ENCODE measurements at regions not wholly inside any gene's neighbourhood (a gene's known extent, or its start where the extent isn't known, plus 50 kb on each side); places are given as distances from the start of the nearest gene placed in this dataset.
"Not testable (repeated sequence)": the region's sequence is repeated elsewhere in the genome, so short reads cannot be mapped to it uniquely, and the experiment has no call there.

DNA sequence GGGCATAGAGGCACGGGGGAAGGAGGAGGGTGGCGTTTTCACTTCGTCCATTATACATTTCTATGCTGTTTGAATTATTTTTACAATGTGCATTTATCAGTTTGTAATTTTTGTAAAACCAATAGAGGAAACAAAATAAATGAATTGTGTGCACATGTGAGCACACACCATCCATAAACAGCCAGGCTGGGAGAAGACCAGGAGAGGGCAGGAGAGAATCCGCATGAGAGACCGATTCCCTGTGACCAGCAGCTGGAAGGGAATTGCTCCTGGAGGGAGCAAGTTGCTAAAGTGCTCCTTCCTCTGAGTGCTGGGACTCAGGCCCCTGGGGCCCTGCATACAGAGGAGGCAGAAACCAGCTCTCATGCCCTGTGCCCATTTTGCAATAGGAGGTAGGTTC, 126.0 kb downstream of the ABCC12 start:
- Histone ChIP-seq H3K9me3 (no peaks in the 10 kb centered on the region), H3K36me3 (no peaks in the 10 kb centered on the region), H3K27me3 (no peaks in the 10 kb centered on the region), H3K4me1 (no peaks in the 10 kb centered on the region), H3K4me3 (no peak overlapping the region), H3K27ac (no peak overlapping the region)
- 78 to 87% methylated on average over 5 of the region's 5 CpGs for WGBS, 2 donors
- ATAC-seq: no peak
- intact Hi-C loops (cut with DNase I): no loop called here
- TF ChIP-seq, protein P1, sequence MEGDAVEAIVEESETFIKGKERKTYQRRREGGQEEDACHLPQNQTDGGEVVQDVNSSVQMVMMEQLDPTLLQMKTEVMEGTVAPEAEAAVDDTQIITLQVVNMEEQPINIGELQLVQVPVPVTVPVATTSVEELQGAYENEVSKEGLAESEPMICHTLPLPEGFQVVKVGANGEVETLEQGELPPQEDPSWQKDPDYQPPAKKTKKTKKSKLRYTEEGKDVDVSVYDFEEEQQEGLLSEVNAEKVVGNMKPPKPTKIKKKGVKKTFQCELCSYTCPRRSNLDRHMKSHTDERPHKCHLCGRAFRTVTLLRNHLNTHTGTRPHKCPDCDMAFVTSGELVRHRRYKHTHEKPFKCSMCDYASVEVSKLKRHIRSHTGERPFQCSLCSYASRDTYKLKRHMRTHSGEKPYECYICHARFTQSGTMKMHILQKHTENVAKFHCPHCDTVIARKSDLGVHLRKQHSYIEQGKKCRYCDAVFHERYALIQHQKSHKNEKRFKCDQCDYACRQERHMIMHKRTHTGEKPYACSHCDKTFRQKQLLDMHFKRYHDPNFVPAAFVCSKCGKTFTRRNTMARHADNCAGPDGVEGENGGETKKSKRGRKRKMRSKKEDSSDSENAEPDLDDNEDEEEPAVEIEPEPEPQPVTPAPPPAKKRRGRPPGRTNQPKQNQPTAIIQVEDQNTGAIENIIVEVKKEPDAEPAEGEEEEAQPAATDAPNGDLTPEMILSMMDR (IDR thresholded peaks at IDR 0.05): no peak
- no peak for FAIRE-seq
- no peak for DNase-seq

DNA sequence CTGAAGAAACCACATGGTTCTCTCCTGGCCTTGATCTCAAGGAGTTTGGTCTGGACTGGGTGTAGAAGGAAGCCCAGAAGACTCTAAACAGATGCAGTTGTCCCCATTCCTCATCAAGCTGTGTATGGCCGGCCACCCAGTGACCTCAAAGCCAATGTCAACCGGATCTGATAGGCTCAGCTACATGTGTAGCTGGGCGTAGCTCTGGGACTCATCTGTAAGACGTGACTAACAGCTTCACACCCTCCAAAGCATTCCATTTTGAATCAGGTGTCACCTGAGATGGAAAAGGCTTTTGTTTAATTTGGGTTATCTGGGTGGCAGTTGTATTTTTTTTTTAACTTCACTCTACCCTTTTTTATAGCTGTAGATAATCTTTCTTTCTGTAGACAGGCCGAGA, 130.4 kb downstream of the ABCC12 start:
- ATAC-seq: no peak
- DNase-seq: no peak
- Histone ChIP-seq H3K4me3 (no peak overlapping the region), H3K4me1 (no peaks in the 10 kb centered on the region), H3K36me3 (no peaks in the 10 kb centered on the region), H3K27me3 (no peaks in the 10 kb centered on the region), H3K9me3 (no peaks in the 10 kb centered on the region), H3K27ac (no peak overlapping the region)
- WGBS, 2 donors: 65 to 68% methylated on average over 5 of the region's 5 CpGs
- TF ChIP-seq, protein P1 (IDR thresholded peaks at IDR 0.05): no peak
- FAIRE-seq: no peak
- intact Hi-C loops (cut with DNase I): no loop called here

DNA sequence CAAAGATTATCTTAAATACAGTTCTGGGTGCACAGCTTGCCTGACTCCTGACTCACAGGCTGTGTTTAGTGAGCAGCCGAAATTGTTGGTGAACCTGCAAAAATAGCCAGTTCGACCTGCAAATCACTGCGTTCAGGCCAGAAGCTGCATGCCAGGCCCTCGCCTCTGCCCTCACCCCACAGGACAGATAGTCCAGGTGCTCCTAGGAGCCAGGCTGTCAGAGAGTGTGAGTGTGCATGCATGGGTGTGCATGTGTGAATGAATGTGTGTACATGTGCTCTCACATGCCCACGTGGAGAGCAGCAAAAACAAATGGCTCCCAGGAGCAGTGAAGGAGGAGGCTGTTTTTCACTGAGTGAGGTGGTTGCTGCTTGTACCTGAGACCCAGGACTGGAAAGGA, 131.8 kb downstream of the ABCC12 start:
- Histone ChIP-seq H3K27ac (no peak overlapping the region), H3K9me3 (no peaks in the 10 kb centered on the region), H3K36me3 (no peaks in the 10 kb centered on the region), H3K27me3 (no peaks in the 10 kb centered on the region), H3K4me3 (no peak overlapping the region), H3K4me1 (no peaks in the 10 kb centered on the region)
- TF ChIP-seq, protein P1 (IDR thresholded peaks at IDR 0.05): no peak
- DNase-seq (no peak), FAIRE-seq (no peak), ATAC-seq (no peak)
- intact Hi-C loops (cut with DNase I): no loop called here
- whole genome bisulfite sequencing, 2 donors: 50 to 59% methylated on average over 5 of the region's 5 CpGs

DNA sequence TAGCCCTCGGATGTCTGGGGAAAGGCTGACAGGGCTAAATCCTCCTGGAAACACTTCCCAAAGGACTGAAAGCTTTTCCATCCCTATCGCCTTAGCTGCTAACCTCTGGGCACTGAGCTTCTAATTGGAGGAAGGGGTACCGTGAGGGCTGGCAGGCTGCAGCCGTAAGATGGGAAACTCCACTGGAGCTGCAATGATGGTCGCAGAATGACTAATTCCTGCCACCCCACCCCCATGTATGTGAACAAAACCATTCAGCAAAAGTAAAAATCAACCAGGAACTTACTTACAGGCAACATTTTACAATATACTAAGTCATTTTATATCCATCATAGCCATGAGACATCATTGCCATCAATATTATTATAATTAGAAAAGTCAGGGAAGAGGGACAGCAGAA, 133.3 kb downstream of the ABCC12 start:
- WGBS, 2 donors: 70 to 72% methylated on average over 5 of the region's 5 CpGs
- no peaks in the 10 kb centered on the region for H3K36me3 ChIP-seq
- H3K4me1 ChIP-seq: no peaks in the 10 kb centered on the region
- H3K27me3 ChIP-seq: no peaks in the 10 kb centered on the region
- no peak overlapping the region for H3K4me3 ChIP-seq
- intact Hi-C loops (cut with DNase I): no loop called here
- no peak for ATAC-seq
- H3K9me3 ChIP-seq: no peaks in the 10 kb centered on the region
- DNase-seq: no peak
- no peak overlapping the region for H3K27ac ChIP-seq
- TF ChIP-seq, protein P1 (IDR thresholded peaks at IDR 0.05): no peak
- FAIRE-seq: no peak

DNA sequence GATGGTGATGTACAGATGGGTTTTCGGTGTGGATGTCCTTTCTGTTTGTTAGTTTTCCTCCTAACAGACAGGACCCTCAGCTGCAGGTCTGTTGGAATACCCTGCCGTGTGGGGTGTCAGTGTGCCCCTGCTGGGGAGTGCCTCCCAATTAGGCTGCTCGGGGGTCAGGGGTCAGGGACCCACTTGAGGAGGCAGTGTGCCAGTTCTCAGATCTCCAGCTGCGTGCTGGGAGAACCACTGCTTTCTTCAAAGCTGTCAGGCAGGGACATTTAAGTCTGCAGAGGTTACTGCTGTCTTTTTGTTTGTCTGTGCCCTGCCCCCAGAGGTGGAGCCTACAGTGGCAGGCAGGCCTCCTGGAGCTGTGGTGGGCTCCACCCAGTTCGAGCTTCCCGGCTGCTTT, 135.2 kb downstream of the ABCC12 start:
- H3K27ac ChIP-seq; intact Hi-C loops (cut with DNase I); ATAC-seq; H3K27me3 ChIP-seq; H3K36me3 ChIP-seq; H3K4me3 ChIP-seq; FAIRE-seq; H3K9me3 ChIP-seq; H3K4me1 ChIP-seq; DNase-seq: not testable (repeated sequence)
- 18 to 22% methylated on average over 3 to 4 of the region's 6 CpGs for WGBS, 2 donors

Measured in pancreas (tissue), 10 donors.